ENCODE measurements at regions not wholly inside any gene's neighbourhood (a gene's known extent, or its start where the extent isn't known, plus 50 kb on each side); places are given as distances from the start of the nearest gene placed in this dataset.
A peak's percentile ranks its signal among the peaks of the same experiment; 100 is the strongest.
"Not testable (repeated sequence)": the region's sequence is repeated elsewhere in the genome, so short reads cannot be mapped to it uniquely, and the experiment has no call there.

- peak; percentile 78 for DNase-seq
Measured at GRCh38 chr1:203559523-203559922, 65.6 kb downstream of the OPTC start.

GRCh38 chr1:203561761-203562160 is 64.9 kb upstream of the ATP2B4 start:
- not testable (repeated sequence) for DNase-seq

GRCh38 chr1:203563291-203563690 is 63.3 kb upstream of the ATP2B4 start:
- DNase-seq = no peak

- peak; percentile 39 for DNase-seq
Measured at GRCh38 chr1:203564024-203564423, 62.6 kb upstream of the ATP2B4 start.

GRCh38 chr1:203565049-203565448 is 61.6 kb upstream of the ATP2B4 start:
- no peak for DNase-seq

- DNase-seq = no peak
Measured at GRCh38 chr1:203565981-203566380, 60.7 kb upstream of the ATP2B4 start.

- DNase-seq = not testable (repeated sequence)
Measured at GRCh38 chr1:203566966-203567365, 59.7 kb upstream of the ATP2B4 start.

GRCh38 chr1:203567596-203567995 is 59.0 kb upstream of the ATP2B4 start:
- DNase-seq = no peak

GRCh38 chr1:203569490-203570318 is 56.9 kb upstream of the ATP2B4 start:
- DNase-seq = peak; percentile 77

GRCh38 chr1:203570805-203571204 is 55.8 kb upstream of the ATP2B4 start:
- DNase-seq = no peak

- DNase-seq = no peak
Measured at GRCh38 chr1:203571661-203572060, 55.0 kb upstream of the ATP2B4 start.

GRCh38 chr1:203572134-203572625 is 54.5 kb upstream of the ATP2B4 start:
- DNase-seq = no peak

- no peak for DNase-seq
Measured at GRCh38 chr1:203573730-203574129, 52.9 kb upstream of the ATP2B4 start.

Measured in EL (cell line).